GM04504 (cell line): ENCODE measurements at regions not wholly inside any gene's neighbourhood (a gene's known extent, or its start where the extent isn't known, plus 50 kb on each side); places are given as distances from the start of the nearest gene placed in this dataset.

Source experiments
- DNase-seq: peaks from one replicate; pipeline ENCODE4 v3.0.0-alpha.2; 2012; ENCODE audit warnings: low read depth

- DNase-seq = no peak
Observed at GRCh38 chr14:82047777-82048470, 514.3 kb upstream of the SEL1L start.

GRCh38 chr14:82052778-82053177 is 519.1 kb upstream of the SEL1L start:
- DNase-seq = no peak

DNA sequence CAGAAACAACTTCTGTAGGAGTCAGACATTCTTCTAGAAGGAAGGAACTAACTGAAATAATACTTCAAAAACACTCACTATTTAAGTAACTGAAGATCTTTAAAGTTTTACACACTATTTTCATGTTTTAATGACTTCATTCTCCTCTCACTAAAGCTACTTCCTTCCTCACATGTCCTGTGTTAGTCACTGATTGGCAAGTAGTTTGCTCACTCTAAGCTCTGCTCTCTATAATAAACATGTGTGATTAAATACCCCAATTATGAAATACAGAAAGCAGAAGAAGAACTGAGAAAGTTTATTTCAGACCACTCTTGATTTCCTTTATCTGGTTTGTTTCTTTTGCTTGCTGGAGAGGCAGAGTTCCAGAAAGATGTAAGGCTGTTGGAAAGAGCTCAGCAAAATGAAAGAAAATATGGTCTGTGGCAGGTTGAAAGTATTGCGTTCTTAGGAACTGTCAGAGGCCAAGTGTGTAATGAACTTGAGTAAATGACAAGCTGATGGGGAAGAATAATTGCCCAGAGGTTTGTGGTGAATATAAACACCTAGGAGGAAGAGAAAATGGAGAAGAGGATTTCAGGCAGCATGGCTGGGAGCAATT is 522.0 kb upstream of the SEL1L start:
- DNase-seq = no peak

DNA sequence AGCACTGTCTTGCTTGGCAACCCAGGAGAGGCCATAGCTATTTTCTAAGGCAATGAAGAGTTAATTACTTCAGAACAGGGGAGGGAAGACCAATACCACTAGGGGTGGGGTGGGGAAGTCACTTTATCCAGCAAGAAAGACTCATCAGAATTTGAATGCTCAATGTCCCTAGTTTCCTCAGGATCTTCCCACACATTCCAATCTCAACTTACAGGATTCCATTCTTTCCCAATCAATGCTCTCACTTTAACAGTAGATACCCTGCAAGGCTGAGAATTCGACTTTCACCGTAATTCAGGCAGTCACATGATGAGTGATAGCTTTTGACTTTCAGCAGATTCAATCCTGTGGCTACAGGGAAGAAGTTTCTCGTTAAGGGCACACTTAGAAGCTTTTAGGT is 526.6 kb upstream of the SEL1L start:
- no peak for DNase-seq

GRCh38 chr14:82067221-82067875 is 533.7 kb upstream of the SEL1L start:
- no peak for DNase-seq

DNA sequence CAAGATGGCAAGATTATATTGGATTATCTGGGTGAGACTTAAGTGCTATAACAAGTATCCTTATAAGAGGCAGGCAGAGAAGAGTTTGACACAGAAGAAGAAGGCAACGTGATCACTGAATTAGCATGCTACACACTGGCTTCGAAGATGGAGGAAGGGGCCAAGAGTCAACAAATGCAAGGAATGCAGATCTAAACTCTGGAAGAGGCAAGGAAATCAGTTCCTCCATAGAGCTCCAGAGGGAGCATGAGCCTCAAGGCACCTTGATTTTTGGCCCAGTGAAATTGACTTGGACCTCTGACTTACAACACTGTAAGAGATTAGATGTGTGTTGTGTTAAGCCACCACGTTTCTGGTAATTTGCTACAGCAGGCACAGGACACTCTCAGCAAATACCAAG is 536.4 kb upstream of the SEL1L start:
- no peak for DNase-seq

DNA sequence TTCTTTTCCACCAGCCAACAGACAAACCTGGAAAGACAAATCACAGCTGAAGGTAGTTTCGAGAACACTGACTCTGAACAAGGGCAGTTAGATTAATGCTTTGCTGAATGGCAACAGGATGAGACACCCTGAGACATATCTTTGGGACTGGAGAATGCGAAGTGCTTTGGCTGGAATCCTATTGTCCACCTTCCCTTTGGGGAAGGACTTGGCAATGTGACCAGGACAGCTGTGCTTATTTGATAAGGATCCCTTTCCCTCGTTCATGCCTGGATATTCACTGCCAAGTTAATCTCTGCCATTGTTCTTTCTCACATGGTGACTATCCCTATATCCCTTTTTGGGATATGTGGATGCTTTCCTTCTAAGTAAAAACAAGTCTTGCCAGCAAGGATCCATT is 537.1 kb upstream of the SEL1L start:
- DNase-seq = no peak

DNA sequence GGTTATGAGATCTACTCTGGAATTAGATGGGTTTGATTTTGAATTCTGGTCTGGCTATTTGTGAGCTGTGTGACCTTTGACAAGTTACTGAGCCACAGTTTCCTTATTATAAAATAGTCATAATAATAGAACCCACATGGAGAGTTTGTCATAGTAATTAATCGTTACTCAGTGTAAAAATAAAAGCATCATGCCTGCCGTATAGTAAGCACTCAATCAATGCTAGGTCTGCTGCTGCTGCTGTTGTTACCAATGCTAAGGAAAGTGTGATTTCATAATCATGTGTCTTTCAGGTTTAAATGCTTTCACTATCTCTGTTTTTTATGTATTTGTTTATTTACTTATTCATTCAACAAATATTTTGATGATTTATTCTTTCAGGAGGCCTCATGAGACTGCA is 539.9 kb upstream of the SEL1L start:
- DNase-seq = no peak

GRCh38 chr14:82075566-82075965 is 541.9 kb upstream of the SEL1L start:
- no peak for DNase-seq

DNA sequence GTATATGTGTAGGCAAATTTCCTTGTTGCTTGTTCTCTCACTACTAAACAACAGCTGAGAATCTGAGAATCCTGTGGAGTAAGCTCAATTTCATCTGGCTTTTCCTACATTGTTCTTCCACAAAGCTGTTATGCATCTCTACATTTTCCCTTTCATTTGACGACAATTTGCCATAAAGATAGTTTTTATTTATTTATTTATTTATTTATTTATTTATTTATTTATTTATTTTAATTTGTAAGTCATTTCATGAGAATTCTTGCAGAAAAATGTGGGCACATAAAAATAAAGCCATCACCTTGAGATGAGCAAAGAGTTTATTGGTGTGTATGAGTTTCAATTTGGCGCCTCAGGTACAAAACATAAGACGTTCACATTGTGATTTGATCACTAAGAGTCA is 545.9 kb upstream of the SEL1L start:
- no peak for DNase-seq

GRCh38 chr14:82080370-82080769 is 546.7 kb upstream of the SEL1L start:
- DNase-seq = no peak

DNA sequence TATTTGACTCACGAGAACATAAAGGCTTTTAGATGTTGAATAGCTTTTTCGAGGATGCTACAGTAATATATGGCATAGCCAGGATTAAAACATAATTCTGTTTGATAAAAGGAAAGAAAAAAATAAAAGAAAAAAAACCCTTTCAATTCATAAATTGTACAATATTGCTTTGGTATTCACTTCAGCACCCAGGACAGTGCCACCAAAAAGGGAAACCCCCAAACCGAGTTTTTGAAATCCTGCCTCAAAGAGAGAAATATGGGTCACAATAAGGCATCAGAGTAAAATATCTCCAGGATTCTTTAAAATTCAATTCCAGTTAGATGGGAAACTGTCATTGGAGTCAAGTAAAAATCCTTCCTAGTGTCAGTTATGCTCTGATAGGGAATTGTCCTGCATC is 551.2 kb upstream of the SEL1L start:
- DNase-seq = no peak

DNA sequence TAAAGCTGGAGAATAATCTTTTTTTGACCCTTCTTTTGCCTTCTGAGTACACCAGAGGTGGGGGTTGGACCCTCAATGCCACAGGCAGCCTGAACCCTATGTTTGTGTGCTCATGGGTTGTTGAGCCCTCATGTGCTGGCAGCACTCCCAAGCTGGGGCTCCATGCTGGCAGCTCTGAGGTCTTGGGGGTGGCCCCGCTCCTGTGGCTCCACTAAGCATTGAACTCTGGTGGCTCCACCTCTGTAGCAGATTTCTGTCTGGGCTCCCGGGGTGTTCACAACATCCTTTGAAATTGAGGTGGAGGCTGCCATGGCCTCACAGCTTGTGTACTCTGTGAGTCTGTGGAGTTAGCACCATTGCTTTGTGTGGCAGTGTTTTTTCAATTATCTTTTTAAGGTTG is 557.4 kb upstream of the SEL1L start:
- no peak for DNase-seq

DNA sequence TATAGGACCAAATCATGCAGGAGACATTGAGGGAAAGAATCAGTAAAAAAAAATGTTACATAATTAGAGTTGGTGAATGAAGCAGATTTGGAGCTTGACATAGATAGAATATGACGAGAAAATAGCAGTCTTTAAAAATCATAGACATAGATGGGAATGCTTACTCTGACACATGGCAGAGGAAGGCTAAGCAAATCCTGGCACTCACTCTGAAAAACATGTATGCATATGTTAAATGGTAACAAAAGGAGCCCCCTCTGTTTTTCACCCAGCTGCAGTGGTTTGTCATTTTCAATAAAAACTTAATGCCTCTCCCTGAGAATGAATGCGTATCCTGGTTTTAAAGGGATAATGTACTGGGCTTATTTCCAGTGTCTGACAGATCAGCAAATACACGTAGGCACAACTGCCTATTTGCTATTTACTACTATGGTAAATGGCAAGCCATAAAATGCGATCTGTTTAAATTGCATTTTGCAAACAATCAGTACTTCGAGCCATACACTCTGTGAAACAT is 561.2 kb upstream of the SEL1L start:
- DNase-seq = no peak

DNA sequence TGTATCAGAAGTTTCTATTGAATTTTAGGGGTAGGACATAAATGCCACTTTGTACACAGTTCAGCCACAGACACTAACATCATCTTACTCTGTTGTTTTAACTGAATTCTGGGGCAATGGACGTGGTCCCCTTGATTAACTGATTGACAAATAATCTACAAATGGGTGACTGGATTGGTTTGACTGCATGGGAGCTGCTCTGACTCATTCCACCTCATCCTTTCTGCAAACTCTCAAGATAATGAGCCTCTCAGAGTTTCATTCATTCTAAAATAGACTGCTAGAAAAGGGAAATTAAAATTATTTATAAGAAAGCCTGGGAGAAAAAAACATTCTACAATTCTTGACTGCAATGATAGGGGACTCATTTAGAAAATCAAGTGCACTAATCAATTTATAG is 570.4 kb upstream of the SEL1L start:
- no peak for DNase-seq

DNA sequence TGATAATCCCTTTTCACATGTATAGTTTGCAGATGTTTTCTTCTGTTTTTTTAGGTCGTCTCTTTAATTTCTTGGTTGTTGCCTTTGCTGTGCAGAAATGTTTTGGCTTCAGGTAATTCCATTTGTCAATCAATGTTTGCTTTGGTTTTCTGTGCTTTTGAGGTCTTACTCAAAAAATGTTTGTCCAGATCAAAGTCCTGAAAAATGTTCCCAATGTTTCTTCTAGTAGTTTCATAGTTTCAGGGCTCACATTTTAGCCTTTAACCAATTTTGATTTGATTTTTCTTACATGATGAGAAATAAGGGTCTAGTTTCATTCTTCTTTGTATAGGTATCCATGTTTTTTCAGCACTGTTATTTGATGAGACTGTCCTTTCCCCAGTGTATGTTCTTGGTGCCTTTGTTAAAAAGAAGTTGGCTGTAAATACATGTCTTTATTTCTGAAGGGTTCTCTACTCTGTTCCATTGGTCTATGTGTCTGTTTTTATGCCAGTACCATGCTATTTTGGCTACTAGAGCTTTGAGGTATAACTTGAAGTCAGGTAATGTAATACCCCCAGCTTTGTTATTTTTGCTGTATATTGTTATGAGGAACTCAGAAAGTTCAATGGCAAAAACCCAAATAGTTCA is 578.7 kb upstream of the SEL1L start:
- DNase-seq = no peak

DNA sequence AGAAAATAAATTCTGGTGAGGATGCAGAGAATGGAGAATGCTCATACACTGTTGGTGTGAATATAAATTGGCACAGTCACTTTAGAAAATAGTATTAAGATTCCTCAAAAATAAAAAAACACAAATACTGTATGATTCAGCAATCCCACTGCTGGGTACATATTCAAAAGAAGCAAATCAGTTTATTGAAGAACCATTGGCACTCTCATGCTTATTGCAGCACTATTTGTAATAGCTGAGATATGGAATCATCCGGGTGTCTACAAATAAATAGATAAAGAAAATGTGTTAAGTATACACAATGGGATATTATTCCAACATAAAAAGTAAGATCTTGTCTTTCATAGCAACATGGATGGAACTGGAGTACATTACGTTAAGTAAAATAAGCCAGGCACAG is 579.4 kb upstream of the SEL1L start:
- no peak for DNase-seq

GRCh38 chr14:82113710-82114109 is 580.1 kb upstream of the SEL1L start:
- no peak for DNase-seq

DNA sequence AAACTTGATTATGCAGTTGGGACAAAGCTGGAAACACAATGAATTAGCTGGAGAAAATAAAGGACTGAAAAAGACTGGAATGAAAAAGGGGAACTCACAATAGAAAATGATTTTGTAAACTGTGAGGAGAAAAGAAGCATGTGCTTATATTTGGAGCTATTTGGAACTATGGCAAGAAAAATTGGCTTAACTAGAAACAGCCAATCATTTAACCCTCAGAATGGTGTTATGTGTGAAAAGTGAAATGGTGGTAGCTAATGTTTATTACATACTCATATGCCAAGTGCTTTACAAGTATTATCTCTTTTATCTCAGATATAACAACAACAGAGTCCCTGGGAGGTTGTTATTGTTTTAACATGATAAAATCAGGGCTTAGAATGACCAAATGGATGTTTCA is 583.1 kb upstream of the SEL1L start:
- DNase-seq = no peak

DNA sequence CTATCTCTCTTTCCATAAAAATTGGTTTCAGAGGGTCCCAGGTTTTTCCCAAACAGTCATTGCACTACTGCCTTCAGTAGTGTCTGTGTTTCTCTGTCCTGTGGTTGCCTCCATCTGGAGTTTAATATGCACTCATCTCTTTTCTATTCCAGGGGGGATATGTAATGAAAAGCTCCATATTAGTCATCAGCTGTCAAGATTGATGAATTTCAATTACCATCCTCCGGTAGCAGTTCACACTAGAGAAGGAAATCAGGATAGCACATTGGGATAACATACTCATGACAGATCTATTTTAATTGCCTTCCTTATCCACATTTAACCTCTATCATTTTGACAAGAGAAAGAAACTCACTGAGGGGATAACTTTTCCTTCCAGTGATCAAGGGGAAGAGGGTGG is 589.0 kb upstream of the SEL1L start:
- DNase-seq = no peak

DNA sequence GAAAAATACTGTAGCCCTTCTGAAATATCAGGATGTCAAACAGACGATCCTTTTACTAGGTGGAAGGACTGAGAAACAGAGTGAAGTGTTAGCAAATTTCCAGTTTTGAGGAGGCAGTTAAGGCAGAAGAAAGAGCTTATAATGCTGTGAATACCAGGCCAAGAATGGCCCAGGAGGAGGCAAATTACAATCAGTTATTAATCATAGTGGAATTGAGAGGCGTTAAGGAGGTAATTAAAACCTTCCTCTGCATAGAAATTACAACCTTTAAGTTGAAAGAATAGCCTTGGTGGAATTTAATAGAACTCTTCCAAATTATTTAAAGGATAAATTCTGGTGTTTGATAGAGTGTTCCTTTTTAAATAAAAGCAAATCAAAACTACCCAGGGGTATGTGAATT is 590.9 kb upstream of the SEL1L start:
- no peak for DNase-seq

- no peak for DNase-seq
Observed at GRCh38 chr14:82126006-82126405, 592.4 kb upstream of the SEL1L start.

DNA sequence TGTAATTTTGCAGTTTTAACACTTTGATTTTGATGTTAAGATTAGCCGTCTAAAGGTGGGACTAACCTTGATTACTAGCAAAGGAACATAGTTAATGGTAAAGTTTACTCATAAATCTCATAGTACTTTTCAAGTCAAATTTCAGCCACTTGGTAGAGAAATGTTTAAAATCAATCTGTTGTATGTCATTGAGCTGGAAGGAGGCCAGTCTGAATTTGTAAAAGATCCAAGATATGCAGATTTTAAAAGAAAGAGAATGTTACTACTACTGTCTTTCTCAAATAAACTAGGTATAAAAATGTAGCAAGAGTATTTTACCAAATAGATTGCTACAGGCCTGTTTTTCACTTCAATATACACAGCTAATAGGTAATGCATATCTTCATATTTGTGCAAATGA is 600.8 kb upstream of the SEL1L start:
- no peak for DNase-seq
